ENCODE measurements at regions not wholly inside any gene's neighbourhood (a gene's known extent, or its start where the extent isn't known, plus 50 kb on each side); places are given as distances from the start of the nearest gene placed in this dataset.

- no peak for TF ChIP-seq SNAI2 (CRISPR knock-in tag; IDR thresholded peaks at IDR 0.05)
- TF ChIP-seq ZNF70 (CRISPR knock-in tag; IDR thresholded peaks at IDR 0.05): no peak
- TF ChIP-seq CREB5 (CRISPR knock-in tag; IDR thresholded peaks at IDR 0.05; ENCODE audit: low read depth): no peak
- no peak for TF ChIP-seq ARNTL (CRISPR knock-in tag; IDR thresholded peaks at IDR 0.05; ENCODE audit: borderline replicate concordance, low read depth)
- no peak for TF ChIP-seq ZFP3 (CRISPR knock-in tag; IDR thresholded peaks at IDR 0.05)
- TF ChIP-seq PATZ1 (CRISPR knock-in tag; IDR thresholded peaks at IDR 0.05; ENCODE audit: borderline replicate concordance): no peak
- TF ChIP-seq POU6F1 (CRISPR knock-in tag; IDR thresholded peaks at IDR 0.05; ENCODE audit: borderline replicate concordance, low read depth): no peak
- no peak for TF ChIP-seq TSHZ2 (CRISPR knock-in tag; IDR thresholded peaks at IDR 0.05)
- no peak for TF ChIP-seq TCF4 (CRISPR knock-in tag; IDR thresholded peaks at IDR 0.05; ENCODE audit: borderline replicate concordance)
- no peak for TF ChIP-seq ZFP30 (CRISPR knock-in tag; IDR thresholded peaks at IDR 0.05)
- TF ChIP-seq ZNF565 (CRISPR knock-in tag; conservative IDR thresholded peaks at IDR 0.05; ENCODE audit: low read depth): no peak
- no peak for TF ChIP-seq TOX (CRISPR knock-in tag; IDR thresholded peaks at IDR 0.05; ENCODE audit: borderline replicate concordance)
These were observed 57.0 kb upstream of the FOXN2 start for GRCh38 chr2:48257456-48257855.
